ENCODE measurements at regions not wholly inside any gene's neighbourhood (a gene's known extent, or its start where the extent isn't known, plus 50 kb on each side); places are given as distances from the start of the nearest gene placed in this dataset.

- Histone ChIP-seq H3K9me2 (ENCODE audit: insufficient read depth, low read length) (no peaks in the 10 kb centered on the region), H3K4me3 (ENCODE audit: low read depth, low read length, poor library complexity, severe bottlenecking) (no peak overlapping the region), H2AFZ (ENCODE audit: low read length) (no peak overlapping the region), H3K27ac (ENCODE audit: low read depth, low read length, poor library complexity, severe bottlenecking) (no peak overlapping the region), H3K79me2 (ENCODE audit: insufficient read depth, low read depth, low read length) (no peaks in the 10 kb centered on the region), H3K9me3 (ENCODE audit: low read length) (no peaks in the 10 kb centered on the region), H3K4me2 (ENCODE audit: low read length) (no peak overlapping the region), H3K36me3 (ENCODE audit: insufficient read depth, low read length) (no peaks in the 10 kb centered on the region), H4K20me1 (ENCODE audit: insufficient read depth, low read length) (no peaks in the 10 kb centered on the region), H3K4me1 (ENCODE audit: insufficient read depth, low read length, poor library complexity, severe bottlenecking) (no peaks in the 10 kb centered on the region)
- CTCF ChIA-PET (ENCODE audit: unreplicated experiment), result no interaction called here
- TF ChIP-seq EZH2phosphoT487 (IDR thresholded peaks at IDR 0.05; ENCODE audit: borderline replicate concordance, low read depth, low read length) (no peak), CTCF (conservative IDR thresholded peaks at IDR 0.05; ENCODE audit: low read length) (no peak)
- no peak for DNase-seq (ENCODE audit: low spot score)
- no TSS peak for BruUV-seq (replicated peaks)
- intact Hi-C loops (cut with micrococcal nuclease; ENCODE audit: unreplicated experiment), result no loop called here
- POLR2A ChIA-PET, result interaction anchor here (0.6 to 1.3 kb wide), 4 partner anchors 16 to 187 kb away, joined by 3 to 4 read pairs (median 4); no protein-coding TSS in a partner anchor
These were observed 177.8 kb upstream of the DIO2 start for GRCh38 chr14:80388980-80389711.

- POLR2A ChIA-PET, result no interaction called here
- no peaks in the 10 kb centered on the region for H3K9me3 ChIP-seq (ENCODE audit: low read length)
- BruUV-seq (replicated peaks), result no TSS peak
These were observed 176.3 kb upstream of the DIO2 start for GRCh38 chr14:80387563-80387981.

More at GRCh38 chr14:80387563-80387981, 176.3 kb upstream of the DIO2 start:
- Histone ChIP-seq H3K4me1 (ENCODE audit: insufficient read depth, low read length, poor library complexity, severe bottlenecking) (no peaks in the 10 kb centered on the region), H4K20me1 (ENCODE audit: insufficient read depth, low read length) (no peaks in the 10 kb centered on the region), H3K4me3 (ENCODE audit: low read depth, low read length, poor library complexity, severe bottlenecking) (no peak overlapping the region), H3K27ac (ENCODE audit: low read depth, low read length, poor library complexity, severe bottlenecking) (no peak overlapping the region), H3K36me3 (ENCODE audit: insufficient read depth, low read length) (no peaks in the 10 kb centered on the region), H3K9me2 (ENCODE audit: insufficient read depth, low read length) (no peaks in the 10 kb centered on the region), H3K4me2 (ENCODE audit: low read length) (no peak overlapping the region), H3K79me2 (ENCODE audit: insufficient read depth, low read depth, low read length) (no peaks in the 10 kb centered on the region), H2AFZ (ENCODE audit: low read length) (no peak overlapping the region)
- DNase-seq (ENCODE audit: low spot score), result no peak
- intact Hi-C loops (cut with micrococcal nuclease; ENCODE audit: unreplicated experiment), result no loop called here
- TF ChIP-seq EZH2phosphoT487 (IDR thresholded peaks at IDR 0.05; ENCODE audit: borderline replicate concordance, low read depth, low read length) (no peak), CTCF (conservative IDR thresholded peaks at IDR 0.05; ENCODE audit: low read length) (no peak)
- CTCF ChIA-PET (ENCODE audit: unreplicated experiment), result no interaction called here
